ENCODE measurements at regions not wholly inside any gene's neighbourhood (a gene's known extent, or its start where the extent isn't known, plus 50 kb on each side); places are given as distances from the start of the nearest gene placed in this dataset.

DNA sequence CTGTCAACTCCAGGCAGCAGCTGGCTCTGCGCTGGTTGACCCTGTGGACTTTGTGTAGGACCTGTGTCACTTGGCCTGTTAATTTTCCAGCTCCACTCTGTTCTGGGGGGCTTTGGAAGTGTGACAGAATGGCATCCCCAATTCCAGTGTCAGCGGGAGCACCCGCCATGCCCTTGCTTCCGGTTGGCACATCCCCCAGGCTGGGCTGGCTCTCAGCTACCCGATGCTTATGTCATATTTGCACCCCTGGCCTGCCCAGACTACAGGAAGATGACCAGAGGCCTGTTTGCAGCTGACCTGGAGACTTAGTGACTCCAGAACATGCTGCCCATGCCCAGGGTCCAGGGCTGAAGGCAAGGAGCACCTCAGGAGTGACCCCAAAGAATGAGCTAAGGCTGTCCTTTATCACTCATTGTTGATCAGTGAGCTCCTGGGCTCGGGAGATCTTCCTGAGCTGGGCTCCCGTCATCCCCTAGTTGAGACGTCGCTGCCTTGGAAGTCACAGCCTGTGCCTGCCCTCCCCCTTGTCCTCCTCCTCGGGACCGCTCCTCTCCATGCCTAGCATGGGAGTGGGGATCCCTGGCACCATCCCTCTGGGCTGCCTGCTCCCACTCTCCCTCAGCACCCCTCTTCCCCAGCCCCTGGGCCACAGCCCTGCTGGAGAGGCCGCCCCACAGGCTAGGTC lies 163.4 kb upstream of the RTL1 start:
- no peak for DNase-seq (ENCODE audit: low read depth in 2 of 2)

DNA sequence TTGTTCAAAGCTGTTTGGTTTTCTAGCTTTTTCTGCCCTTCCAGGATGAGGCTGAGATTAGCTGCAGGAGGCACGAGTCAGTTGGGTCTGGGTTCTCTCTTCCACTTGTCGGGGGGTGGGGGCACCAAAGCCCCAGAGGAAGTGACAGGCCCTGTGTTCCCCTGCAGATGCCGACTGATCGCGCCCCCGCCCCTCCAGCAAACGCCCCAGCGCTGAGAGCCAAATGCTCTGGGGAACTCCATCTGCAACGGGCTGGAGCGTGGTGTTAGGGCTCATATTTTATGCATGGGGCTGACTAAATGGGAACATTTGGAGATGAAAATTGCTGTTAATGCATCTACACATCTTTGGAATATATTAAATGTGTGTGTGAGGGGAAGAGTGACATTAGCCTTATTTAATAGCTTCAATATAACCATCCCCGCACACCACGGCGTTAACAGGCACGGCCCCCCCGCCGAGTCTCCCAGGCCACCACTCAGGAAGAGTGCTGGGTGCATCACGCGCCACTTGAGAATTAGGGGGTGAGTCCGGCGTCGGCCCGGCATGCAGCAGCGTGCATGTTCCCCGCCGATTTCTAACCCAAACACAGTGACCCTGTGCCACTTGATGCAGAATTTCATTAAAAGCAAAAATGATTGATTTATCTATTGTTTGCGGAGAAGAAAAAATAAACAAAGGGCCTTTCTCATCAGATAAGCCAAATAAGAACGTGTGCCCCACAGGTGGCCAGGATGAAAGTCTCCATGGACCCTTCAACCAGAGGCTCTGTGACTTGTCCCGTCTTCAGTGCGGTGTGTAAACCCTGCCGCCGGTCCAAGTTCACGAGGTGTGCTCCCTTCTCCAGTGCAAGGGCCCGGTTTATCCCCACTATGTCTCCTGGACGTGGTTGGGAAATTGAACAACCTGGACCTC lies 165.0 kb upstream of the RTL1 start:
- no peak for DNase-seq (ENCODE audit: low read depth in 2 of 2)

DNA sequence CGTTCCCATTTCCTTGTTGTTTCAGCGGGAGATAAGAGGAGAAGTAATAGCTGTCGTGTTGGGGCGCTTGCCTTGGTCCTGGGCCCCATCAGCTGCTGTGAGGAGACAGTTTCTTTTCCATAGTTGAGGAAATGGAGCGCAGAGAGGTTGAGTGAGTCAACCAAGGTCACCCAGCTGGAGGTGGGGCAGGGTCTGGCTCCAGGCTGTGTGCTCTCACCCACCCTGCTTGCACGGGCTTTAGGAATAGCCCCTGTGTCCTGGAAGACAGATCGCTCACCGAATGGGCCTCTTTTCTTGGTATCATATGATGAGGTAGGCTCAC lies 165.7 kb upstream of the RTL1 start:
- no peak for DNase-seq (ENCODE audit: low read depth in 2 of 2)

DNA sequence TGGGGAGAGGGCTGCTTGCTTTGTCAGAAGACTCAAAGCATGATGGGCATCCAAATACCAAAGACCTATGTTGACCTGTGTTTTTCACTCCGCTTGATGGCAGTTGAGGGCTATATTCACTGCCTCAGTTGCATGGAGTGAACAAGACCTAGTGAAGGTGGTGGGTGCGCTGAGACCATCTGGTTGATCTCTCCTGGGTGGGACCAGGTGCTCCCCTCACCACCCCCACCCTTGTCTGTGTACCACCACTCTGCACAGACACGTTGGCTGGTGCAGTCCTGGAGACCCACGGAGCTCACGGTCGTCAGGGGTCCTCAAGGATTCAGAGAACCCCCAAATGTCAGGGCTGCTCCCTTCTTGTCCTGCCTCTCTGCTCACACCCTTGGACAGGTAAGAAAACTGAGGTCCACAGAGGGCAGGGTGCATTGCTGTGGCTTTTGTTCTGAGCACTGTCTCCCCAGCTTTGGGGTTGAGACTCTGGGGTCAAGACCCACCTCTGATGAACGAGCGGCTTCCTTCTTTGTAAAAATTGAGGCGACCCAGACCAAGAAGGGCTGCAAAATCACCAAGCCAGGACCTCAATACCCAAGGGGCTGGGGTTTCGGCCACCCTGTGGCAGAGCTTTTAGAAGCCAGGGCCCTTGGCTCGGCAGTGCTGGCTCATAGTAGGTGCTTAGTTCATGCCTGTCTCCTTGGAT lies 166.3 kb upstream of the RTL1 start:
- DNase-seq (ENCODE audit: low read depth in 2 of 2) = no peak

DNA sequence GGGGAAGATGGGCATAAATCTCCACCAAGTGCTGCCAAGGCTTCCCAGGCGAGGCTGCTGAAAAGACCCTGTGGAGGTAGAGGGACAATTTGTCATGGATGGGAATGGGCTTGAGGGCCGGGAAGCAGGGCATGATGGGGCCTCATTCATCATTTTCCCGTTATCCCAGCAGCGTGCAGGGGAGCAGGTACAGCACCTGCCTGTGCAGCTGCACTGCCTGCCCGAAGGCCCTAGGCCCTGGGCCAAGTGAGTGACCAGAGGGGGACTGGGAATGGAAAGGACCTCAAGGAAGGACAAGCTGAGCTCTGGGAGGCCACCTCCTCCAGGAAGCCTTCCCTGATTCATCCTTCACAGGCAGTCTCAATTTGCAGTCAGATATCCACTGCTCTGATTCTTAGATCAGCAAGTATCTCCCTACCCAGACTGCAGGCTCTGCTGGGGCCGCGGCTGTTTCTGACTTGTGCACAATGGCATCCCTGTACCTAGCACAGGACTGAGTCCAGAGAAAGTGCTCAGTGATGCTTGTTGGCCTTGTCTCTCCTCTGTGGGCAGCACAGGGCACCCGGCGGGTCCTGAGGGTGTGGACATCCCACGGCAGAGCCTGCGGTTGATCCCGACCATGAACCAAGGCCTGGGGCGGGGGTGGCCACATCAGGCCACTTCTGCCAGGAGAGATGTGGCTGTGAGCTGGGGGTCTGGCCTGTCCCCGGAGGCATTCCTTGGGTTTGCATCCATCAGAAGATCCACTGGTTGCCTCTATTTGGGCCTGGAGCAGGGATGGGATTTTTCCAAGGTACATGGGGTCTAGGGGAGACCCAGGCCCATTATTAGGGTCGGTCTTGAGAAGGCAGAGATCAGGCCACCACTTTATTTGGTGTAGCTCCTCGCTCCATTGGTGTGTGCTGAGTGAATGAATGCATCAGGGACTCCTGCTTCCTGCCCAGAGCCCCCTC lies 167.3 kb upstream of the RTL1 start:
- no peak for DNase-seq (ENCODE audit: low read depth in 2 of 2)

DNA sequence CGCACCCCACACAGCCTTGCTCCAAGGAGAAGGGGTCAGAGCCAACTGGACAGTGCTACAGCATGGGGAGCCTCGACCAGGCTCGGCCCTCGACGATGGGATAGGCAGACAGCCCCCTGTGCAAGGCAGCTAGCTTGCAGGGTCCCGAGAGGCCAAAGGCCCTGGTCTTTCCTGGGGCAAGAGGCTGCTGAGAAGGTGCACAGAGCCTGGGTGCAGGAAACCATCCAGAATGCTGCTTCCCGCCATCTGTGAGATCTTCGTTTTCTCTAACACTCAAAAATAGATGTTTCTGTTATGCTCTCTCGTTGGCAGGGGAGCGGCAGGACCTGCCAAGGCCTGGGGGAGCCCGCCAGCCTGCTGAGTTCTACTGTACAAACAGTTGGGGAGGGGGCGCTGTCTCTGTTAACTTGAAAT lies 168.0 kb upstream of the RTL1 start:
- no peak for DNase-seq (ENCODE audit: low read depth in 2 of 2)

DNA sequence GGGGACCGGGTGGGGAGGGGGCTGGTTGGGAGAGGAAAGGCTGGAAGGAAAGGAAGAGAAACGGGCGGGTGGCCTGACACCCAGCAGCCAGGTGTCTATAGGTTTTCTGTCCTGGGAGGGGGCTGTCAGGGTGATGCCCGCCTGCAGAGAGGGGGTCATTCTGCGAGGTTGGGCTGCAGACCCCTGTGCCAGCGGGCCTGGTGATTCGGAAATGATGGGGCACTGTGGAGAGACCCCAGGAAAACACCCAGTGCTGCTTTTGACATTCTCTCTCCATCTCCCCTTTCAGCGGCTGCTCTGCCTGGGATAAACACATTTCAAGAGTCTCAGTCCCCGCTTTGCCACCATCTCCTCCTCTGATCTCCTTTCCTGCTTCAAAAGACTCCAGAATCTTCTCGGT lies 168.5 kb upstream of the RTL1 start:
- no peak for DNase-seq (ENCODE audit: low read depth in 2 of 2)

DNA sequence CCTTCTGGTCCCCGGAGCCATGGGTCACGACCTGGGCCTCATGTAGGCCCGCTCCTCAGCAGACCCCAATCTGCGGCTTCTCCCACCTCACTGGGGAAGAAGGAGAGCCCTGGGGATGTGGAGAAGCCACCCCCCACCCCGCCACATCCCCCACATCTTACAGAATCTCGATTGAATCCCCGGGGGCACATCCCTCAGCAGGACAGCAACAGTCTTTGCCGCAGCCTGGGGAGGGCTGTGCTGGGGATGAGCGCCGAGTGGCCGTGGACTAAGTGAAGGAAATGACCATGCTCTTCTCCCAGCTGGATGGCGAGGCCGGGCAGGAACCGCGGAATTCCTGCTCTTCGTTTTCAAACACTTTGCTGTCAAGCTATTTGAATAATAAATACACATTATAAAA lies 169.0 kb upstream of the RTL1 start:
- DNase-seq (ENCODE audit: low read depth in 2 of 2) = no peak

DNA sequence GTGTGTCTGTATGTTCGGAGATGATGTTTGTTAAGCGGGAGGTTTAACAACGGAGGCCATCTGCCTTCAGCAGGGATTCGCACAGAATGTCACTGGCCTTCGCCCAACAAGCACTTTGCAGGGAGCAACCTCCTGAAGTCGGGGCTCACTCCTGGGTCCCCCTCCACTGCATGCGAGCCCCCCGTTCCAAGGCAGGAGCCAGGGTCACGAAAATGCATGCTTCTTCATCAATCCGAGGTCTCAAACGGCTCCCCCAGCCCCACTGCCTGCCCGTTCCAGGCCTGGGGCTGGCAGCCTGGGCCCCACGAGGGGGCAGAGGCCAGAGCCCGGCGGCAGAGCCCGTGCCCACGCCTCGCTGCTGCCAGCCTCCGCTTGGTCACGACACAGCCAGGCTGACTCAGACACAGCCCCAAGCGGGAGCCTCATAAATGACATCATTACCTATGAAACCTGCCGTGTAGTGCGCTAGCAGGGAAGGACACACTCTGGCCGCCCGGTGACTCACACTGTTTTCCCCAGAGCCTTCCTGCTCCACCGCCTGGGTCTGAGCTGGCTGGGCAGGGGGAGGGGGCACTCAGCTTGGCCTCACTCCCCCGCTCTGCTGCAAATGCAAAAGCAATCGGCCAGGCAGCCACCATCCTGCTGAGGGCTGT lies 169.5 kb upstream of the RTL1 start:
- DNase-seq (ENCODE audit: low read depth in 2 of 2) = no peak

DNA sequence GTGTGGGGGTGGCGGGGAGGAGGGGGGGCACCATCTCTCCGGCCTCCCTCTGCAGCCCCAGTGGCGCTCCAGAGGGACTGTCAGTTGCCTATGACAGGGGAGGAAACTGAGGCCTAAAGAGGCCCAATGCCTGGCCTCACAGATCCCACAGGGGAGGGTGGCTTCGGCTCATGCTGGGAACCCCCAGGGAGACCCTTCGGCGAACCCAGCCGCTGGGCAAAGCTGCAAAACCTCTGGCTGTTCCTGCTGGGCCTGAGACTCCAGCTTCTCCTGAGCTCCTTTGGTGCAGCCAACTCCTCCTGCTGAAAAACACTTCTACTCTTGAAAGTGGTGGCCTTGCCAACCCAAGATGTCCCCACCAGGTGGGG lies 170.1 kb upstream of the RTL1 start:
- DNase-seq (ENCODE audit: low read depth in 2 of 2) = no peak

DNA sequence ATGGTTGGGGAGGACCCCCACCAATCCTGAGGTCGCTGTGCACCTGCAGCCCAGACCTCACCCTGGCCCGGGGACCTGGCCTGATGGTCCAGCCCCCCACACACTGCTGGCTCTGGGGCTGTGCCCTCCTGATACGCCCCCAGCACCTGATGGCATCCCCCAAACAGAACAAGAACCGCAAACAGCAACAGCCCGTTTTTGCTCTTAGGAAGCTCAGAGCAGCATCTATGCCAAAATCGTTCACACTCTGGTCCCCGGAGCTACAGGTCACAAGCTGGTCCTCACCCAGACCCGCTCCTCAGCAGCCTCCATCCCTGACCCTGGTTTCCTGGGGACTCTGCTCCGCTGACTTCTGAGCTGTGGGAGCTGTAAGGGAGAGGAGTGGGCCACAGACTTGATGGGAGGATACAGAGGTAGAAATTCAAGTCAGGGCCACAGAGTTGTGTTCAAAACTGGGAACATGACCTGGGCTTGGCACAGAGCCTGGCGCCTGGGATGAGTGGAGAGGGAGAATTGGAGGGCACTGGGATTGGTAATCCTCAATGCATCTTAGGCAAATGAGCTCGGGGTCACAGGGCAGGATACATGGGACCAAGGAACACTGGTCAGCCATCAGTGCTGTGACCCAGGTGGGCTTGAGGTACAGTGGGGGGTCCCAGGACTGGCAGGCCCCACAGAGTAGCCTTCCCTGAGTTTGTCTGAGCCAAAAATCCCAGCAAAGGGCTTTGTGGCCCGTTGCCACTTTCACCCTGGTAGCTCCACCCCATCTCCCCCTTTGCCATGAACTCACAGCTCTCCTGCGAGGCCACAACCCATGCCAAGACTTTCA lies 170.9 kb upstream of the RTL1 start:
- DNase-seq (ENCODE audit: low read depth in 2 of 2) = no peak

DNA sequence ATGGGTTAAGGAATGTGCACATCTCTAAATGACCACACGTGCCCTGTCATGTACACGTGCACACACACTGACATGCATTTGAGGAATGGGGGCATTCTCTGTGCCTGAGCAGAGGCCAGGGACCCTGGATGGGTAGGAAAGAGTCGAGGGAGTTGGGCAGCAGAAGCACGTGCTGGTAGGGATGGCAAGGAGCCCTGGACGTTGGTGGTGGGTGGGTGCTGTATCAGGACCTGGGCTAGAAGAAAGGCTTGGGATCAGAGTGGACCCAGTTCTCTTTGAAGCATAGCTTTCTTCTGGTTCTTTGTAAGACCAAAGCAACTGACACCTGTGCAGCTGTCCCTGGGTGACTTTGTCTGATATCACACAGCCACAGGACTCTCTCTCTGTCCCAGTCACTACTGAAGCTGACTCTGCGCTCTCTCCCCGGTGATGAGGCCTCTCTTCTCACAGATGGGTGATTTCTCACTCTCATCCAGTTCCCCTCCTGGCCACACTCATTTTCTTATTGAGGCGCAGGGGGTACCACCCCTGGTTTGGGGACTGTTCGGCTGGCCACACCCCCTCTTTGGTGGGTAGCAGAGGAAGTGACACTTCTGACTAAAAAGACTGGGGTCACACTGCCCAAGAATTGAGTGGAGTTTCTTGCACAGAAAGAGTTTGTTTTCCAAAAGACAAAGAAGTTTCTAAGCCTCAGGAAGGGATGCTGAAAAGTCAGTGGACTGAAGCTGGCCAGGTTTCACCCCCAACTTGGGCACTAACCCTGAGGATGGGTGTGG lies 171.7 kb upstream of the RTL1 start:
- no peak for DNase-seq (ENCODE audit: low read depth in 2 of 2)

DNA sequence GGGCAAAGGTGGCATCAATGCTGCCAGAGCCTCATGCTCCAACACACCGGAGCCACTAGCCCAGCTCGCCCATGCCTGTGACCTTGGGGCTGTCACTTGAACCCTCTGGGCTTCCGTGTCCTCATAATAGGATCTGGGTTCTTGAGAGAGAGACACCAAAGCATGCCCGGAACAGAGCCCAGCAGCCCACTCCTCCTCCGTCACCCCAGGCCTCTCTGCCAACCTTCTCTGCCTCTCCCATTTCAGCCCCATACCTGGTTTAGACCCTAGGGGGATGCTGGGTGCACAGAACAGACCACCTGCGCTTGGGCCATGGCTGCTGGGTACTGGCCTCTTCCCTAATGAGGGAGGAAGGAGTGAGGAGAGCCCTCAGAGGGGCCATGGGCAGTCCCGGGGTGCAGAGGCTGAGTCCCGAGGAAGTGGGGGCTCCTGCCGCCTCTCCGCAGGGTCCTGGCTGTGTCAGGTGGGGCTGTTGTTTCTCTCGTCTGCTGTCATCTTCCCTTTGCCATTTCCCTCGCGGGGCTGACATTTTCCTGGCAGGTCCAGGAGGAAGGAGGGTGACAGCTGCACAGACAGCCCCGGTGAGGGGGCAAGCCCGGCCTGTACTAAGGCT lies 172.4 kb upstream of the RTL1 start:
- no peak for DNase-seq (ENCODE audit: low read depth in 2 of 2)

DNA sequence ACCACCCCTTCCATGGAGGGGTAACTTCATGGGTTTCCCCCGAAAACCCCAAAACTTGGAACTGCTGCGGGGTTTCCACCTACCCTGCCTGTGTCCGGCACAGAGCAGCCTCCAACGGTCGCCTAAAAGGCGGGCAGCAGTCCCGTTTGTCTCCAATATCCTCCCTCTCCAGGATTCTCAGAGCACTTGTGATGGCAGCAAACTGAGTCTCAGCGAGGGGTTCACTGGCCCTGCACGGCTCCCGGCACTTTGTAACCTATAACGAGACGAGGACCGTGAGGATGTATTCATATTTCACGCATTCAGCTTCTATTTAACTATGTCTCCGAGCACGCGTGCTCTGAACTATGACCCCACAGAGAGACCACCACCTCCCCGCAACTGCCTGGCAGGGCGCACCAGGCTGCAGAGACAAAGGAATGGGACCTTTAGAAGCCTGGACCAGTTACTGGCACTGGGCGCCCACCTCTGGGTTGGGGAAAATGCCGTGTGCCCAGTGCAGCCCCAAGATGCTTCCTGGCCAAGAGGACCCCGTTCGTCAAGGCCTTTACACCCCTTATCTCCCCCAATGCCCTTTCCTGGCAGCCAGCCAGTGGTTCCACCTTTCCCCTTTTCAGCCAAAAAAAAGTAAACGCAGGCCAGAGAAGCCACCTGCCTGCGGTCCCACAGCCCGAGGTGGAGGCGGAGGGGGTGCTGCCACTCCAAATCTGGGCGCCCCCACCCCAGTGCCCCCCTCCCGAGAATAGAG lies 173.1 kb upstream of the RTL1 start:
- no peak for DNase-seq (ENCODE audit: low read depth in 2 of 2)

DNA sequence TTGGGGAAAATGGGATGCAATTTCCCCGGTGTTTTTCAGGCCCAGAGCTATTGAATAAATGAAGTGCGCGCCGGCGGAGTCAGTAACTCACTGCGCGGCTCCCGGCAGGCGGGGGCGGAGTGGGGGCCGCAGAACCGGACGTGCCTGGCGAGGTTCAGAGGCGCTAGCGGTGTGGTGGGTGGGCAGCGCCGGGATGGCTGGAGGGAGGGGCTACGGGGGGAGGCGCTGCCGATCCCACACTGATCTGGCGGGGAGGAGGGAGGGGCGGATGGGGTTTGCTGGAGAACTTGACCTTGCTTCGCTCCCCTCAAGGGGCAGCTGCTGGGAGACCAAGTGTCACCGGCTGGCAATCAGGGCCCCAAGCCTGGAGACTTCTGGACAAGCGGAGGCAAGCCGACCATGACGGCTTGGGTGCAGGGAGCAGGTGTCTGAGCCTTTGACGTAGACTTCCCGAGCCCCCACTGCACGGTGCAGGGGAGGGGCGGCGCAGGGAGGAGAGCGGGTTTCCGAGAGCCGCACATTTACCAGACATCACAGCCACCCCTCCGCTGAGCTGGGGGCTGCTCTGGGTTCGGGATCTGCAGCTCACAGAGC lies 174.1 kb upstream of the RTL1 start:
- DNase-seq (ENCODE audit: low read depth in 2 of 2) = no peak

DNA sequence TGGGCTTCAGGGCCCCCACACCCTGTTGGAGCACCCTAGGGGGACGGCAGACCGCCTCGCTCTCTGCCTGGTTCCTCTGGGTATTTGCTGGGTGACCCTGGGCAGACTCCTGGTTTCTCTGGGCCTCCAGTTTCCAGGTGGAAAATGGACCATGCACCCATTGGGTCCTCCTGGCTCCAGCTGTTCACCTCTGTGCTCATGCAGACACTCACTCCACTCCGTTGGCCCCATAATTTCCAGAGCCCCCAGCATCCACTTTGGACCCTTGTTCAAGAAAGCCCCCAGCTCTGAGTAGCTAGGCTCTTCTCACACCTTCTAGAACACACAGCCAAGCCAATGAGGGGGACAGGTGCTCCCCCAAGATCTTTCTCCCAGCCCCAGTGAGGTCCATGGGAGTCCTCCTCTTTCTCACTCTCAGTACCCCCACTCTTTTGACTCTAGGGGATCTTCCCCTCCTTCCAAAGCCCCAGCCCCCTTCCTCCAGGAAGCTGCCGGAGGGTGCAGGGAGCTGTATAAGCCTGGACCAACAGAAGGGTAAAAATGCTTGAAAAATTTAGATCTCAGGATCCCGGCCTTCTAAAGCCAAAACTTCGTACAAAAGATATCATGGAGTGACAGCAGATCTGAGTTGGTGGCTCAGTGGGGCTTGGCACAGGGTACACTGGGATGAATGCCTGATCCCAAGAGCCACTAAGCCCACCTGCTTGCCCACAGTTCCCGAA lies 174.8 kb upstream of the RTL1 start:
- DNase-seq (ENCODE audit: low read depth in 2 of 2) = no peak

DNA sequence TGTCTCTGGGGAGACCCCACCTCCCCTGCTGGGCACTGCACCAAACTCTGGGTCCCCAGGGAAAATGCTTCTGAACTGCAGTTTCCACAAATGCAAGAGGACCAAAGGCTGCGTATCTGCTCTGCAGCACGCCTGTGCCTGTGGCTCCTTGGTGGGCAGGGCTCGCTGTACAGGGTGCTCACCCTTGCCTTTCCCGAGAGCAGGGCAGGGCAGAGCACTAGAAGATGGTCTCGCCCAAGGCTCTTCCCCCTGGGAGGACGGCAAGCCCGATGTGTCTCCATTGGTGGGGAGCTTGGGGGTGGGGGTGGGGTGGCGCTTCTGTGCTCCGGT lies 175.3 kb upstream of the RTL1 start:
- DNase-seq (ENCODE audit: low read depth in 2 of 2) = no peak
